Activated CD4-positive, CD25-positive, alpha-beta regulatory T cell (primary cell): ENCODE measurements at regions not wholly inside any gene's neighbourhood (a gene's known extent, or its start where the extent isn't known, plus 50 kb on each side); places are given as distances from the start of the nearest gene placed in this dataset.

Experiments
- DNase-seq, 4 experiments: peaks; one replicate each; lab custom pipeline; 2025; lab: John Stamatoyannopoulos, UW

GRCh38 chr1:209265301-209265700 is 318.2 kb upstream of the CAMK1G start:
- DNase-seq = no peak

GRCh38 chr1:209266590-209267205 is 316.8 kb upstream of the CAMK1G start:
- DNase-seq = no peak

GRCh38 chr1:209267968-209268367 is 315.5 kb upstream of the CAMK1G start:
- no peak for DNase-seq

GRCh38 chr1:209268479-209268878 is 315.0 kb upstream of the CAMK1G start:
- DNase-seq = no peak

- no peak for DNase-seq
Observed at GRCh38 chr1:209276321-209276720, 307.2 kb upstream of the CAMK1G start.

- no peak for DNase-seq
Observed at GRCh38 chr1:209277662-209278061, 305.9 kb upstream of the CAMK1G start.

GRCh38 chr1:209291715-209292114 is 291.8 kb upstream of the CAMK1G start:
- no peak for DNase-seq

- DNase-seq = no peak
Observed at GRCh38 chr1:209302779-209303568, 280.5 kb upstream of the CAMK1G start.

- no peak for DNase-seq
Observed at GRCh38 chr1:209304166-209304565, 279.3 kb upstream of the CAMK1G start.

- DNase-seq = no peak
Observed at GRCh38 chr1:209305221-209305954, 278.1 kb upstream of the CAMK1G start.

GRCh38 chr1:209307846-209308245 is 275.7 kb upstream of the CAMK1G start:
- DNase-seq = no peak

GRCh38 chr1:209309198-209309597 is 274.3 kb upstream of the CAMK1G start:
- no peak for DNase-seq

GRCh38 chr1:209311770-209312169 is 271.7 kb upstream of the CAMK1G start:
- no peak for DNase-seq

GRCh38 chr1:209316929-209317328 is 266.6 kb upstream of the CAMK1G start:
- DNase-seq = no peak

- no peak for DNase-seq
Observed at GRCh38 chr1:209318181-209319056, 265.1 kb upstream of the CAMK1G start.

GRCh38 chr1:209319057-209319432 is 264.5 kb upstream of the CAMK1G start:
- DNase-seq = no peak

GRCh38 chr1:209319549-209319948 is 264.0 kb upstream of the CAMK1G start:
- no peak for DNase-seq

GRCh38 chr1:209323743-209324142 is 259.8 kb upstream of the CAMK1G start:
- DNase-seq = no peak

- DNase-seq = no peak
Observed at GRCh38 chr1:209324901-209325871, 258.3 kb upstream of the CAMK1G start.

GRCh38 chr1:209326076-209326475 is 257.4 kb upstream of the CAMK1G start:
- DNase-seq = no peak

GRCh38 chr1:209326831-209327230 is 256.7 kb upstream of the CAMK1G start:
- no peak for DNase-seq
